MM.1S (cell line): ENCODE measurements at regions not wholly inside any gene's neighbourhood (a gene's known extent, or its start where the extent isn't known, plus 50 kb on each side); places are given as distances from the start of the nearest gene placed in this dataset.

Source experiments
- EZH2phosphoT487 ChIP-seq: fragments of 300-600 bp; sonication (generic); IDR thresholded peaks from 2 replicates; pipeline ENCODE4 v1.6.1; 2018; ENCODE audit warnings: antibody characterized with exemption, low read length
- TF ChIP-seq, protein P1 (sequence below): fragments of 300-600 bp; sonication (generic); IDR thresholded peaks from 2 replicates; pipeline ENCODE4 v1.5.1; 2016; ENCODE audit warnings: antibody characterized with exemption, low read length, mixed read lengths

DNA sequence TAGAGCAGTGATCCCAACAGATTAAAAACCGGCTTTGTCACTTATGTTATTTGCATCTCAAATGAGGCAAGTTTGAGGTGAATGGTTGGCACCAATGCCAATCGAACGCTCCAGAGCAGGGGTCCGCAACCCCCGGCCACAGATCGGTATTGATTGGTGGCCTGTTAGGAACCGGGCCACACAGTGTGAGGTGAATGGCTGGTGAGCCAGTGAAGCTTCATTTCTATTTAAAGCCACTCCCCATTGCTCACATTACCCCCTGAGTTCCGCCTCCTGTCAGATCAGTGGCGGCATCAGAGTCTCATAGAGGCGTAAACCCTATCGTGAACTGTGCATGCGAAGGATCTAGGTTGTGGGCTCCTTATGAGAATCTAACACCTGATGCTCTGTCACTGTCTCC lies 132.0 kb downstream of the TMEM182 start:
- TF ChIP-seq, protein P1, sequence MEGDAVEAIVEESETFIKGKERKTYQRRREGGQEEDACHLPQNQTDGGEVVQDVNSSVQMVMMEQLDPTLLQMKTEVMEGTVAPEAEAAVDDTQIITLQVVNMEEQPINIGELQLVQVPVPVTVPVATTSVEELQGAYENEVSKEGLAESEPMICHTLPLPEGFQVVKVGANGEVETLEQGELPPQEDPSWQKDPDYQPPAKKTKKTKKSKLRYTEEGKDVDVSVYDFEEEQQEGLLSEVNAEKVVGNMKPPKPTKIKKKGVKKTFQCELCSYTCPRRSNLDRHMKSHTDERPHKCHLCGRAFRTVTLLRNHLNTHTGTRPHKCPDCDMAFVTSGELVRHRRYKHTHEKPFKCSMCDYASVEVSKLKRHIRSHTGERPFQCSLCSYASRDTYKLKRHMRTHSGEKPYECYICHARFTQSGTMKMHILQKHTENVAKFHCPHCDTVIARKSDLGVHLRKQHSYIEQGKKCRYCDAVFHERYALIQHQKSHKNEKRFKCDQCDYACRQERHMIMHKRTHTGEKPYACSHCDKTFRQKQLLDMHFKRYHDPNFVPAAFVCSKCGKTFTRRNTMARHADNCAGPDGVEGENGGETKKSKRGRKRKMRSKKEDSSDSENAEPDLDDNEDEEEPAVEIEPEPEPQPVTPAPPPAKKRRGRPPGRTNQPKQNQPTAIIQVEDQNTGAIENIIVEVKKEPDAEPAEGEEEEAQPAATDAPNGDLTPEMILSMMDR = no peak
- TF ChIP-seq EZH2phosphoT487 = no peak
